ENCODE measurements at regions not wholly inside any gene's neighbourhood (a gene's known extent, or its start where the extent isn't known, plus 50 kb on each side); places are given as distances from the start of the nearest gene placed in this dataset.

- Mint-ChIP-seq H3K4me3 (ENCODE audit: unreplicated experiment) (no peak overlapping the region), H3K36me3 (ENCODE audit: unreplicated experiment) (no peaks in the 10 kb centered on the region), H3K27me3 (ENCODE audit: unreplicated experiment) (no peaks in the 10 kb centered on the region), H3K27ac (ENCODE audit: unreplicated experiment) (no peak overlapping the region), H3K9me3 (ENCODE audit: unreplicated experiment) (no peaks in the 10 kb centered on the region), H3K4me1 (ENCODE audit: low read depth, unreplicated experiment) (no peaks in the 10 kb centered on the region)
- DNase-seq, result no peak
- TF ChIP-seq CTCF (IDR thresholded peaks at IDR 0.05; ENCODE audit: partially characterized antibody, unreplicated experiment), result no peak
Observed at GRCh38 chr15:60138397-60138968, 134.4 kb downstream of the FOXB1 start.

- TF ChIP-seq CTCF (IDR thresholded peaks at IDR 0.05; ENCODE audit: partially characterized antibody, unreplicated experiment), result no peak
- Mint-ChIP-seq H3K27ac (ENCODE audit: unreplicated experiment) (no peak overlapping the region), H3K4me1 (ENCODE audit: low read depth, unreplicated experiment) (no peaks in the 10 kb centered on the region), H3K4me3 (ENCODE audit: unreplicated experiment) (no peak overlapping the region), H3K27me3 (ENCODE audit: unreplicated experiment) (no peaks in the 10 kb centered on the region), H3K9me3 (ENCODE audit: unreplicated experiment) (peaks cover 2% of the 10 kb centered on the region), H3K36me3 (ENCODE audit: unreplicated experiment) (no peaks in the 10 kb centered on the region)
- DNase-seq, result no peak
Observed at GRCh38 chr15:60152386-60152785, 148.3 kb downstream of the FOXB1 start.

- no peaks in the 10 kb centered on the region for H3K36me3 Mint-ChIP-seq (ENCODE audit: unreplicated experiment)
Observed at GRCh38 chr15:60154764-60155325, 150.7 kb downstream of the FOXB1 start.

GRCh38 chr15:60155661-60156060, 151.6 kb downstream of the FOXB1 start:
- Mint-ChIP-seq H3K9me3 (ENCODE audit: unreplicated experiment) (peaks cover 2% of the 10 kb centered on the region), H3K27ac (ENCODE audit: unreplicated experiment) (no peak overlapping the region), H3K4me1 (ENCODE audit: low read depth, unreplicated experiment) (no peaks in the 10 kb centered on the region), H3K4me3 (ENCODE audit: unreplicated experiment) (no peak overlapping the region), H3K27me3 (ENCODE audit: unreplicated experiment) (no peaks in the 10 kb centered on the region), H3K36me3 (ENCODE audit: unreplicated experiment) (no peaks in the 10 kb centered on the region)
- no peak for TF ChIP-seq CTCF (IDR thresholded peaks at IDR 0.05; ENCODE audit: partially characterized antibody, unreplicated experiment)
- no peak for DNase-seq

More at GRCh38 chr15:60154764-60155325, 150.7 kb downstream of the FOXB1 start:
- DNase-seq, result no peak
- Mint-ChIP-seq H3K27ac (ENCODE audit: unreplicated experiment) (no peak overlapping the region), H3K4me1 (ENCODE audit: low read depth, unreplicated experiment) (no peaks in the 10 kb centered on the region), H3K27me3 (ENCODE audit: unreplicated experiment) (no peaks in the 10 kb centered on the region), H3K4me3 (ENCODE audit: unreplicated experiment) (no peak overlapping the region), H3K9me3 (ENCODE audit: unreplicated experiment) (peaks cover 2% of the 10 kb centered on the region)
- no peak for TF ChIP-seq CTCF (IDR thresholded peaks at IDR 0.05; ENCODE audit: partially characterized antibody, unreplicated experiment)

- Mint-ChIP-seq H3K9me3 (ENCODE audit: unreplicated experiment) (no peaks in the 10 kb centered on the region), H3K27me3 (ENCODE audit: unreplicated experiment) (no peaks in the 10 kb centered on the region), H3K4me1 (ENCODE audit: low read depth, unreplicated experiment) (no peaks in the 10 kb centered on the region), H3K4me3 (ENCODE audit: unreplicated experiment) (no peak overlapping the region), H3K27ac (ENCODE audit: unreplicated experiment) (no peak overlapping the region), H3K36me3 (ENCODE audit: unreplicated experiment) (no peaks in the 10 kb centered on the region)
- DNase-seq, result no peak
- TF ChIP-seq CTCF (IDR thresholded peaks at IDR 0.05; ENCODE audit: partially characterized antibody, unreplicated experiment), result no peak
Observed at GRCh38 chr15:60160909-60161308, 156.8 kb downstream of the FOXB1 start.

Measured in glutamatergic neuron (in vitro differentiated cells).